HCT116 (cell line): ENCODE measurements at regions not wholly inside any gene's neighbourhood (a gene's known extent, or its start where the extent isn't known, plus 50 kb on each side); places are given as distances from the start of the nearest gene placed in this dataset.

Experiments used
- CTCF ChIP-seq, 3 experiments: fragments of 200-600 bp in 1 of 3; sonication (generic) in 1 of 3; IDR thresholded peaks in 2 of 3; conservative IDR thresholded peaks in 1 of 3; 2 replicates each; pipeline ENCODE4 v1.5.1; 2012 to 2017; ENCODE audit warnings: low read depth in 2 of 3, low read length in 2 of 3, antibody characterized with exemption in 1 of 3, borderline replicate concordance in 1 of 3, control low read depth in 1 of 3, mild to moderate bottlenecking in 1 of 3, mixed read lengths in 1 of 3, mixed run types in 1 of 3, moderate library complexity in 1 of 3; ENCODE audit not compliant: insufficient read depth in 1 of 3
- EZH2 ChIP-seq: fragments of 200-600 bp; sonication (generic); IDR thresholded peaks from 2 replicates; pipeline ENCODE4 v1.6.1; 2017; ENCODE audit warnings: antibody characterized with exemption, mixed run types
- TF ChIP-seq, protein P1 (sequence below): IDR thresholded peaks from 2 replicates; pipeline ENCODE4 v1.6.1; 2012; ENCODE audit warnings: low read depth
- TF ChIP-seq, protein P2 (sequence below): IDR thresholded peaks from 2 replicates; pipeline ENCODE4 v1.6.1; 2012

- TF ChIP-seq, protein P1, sequence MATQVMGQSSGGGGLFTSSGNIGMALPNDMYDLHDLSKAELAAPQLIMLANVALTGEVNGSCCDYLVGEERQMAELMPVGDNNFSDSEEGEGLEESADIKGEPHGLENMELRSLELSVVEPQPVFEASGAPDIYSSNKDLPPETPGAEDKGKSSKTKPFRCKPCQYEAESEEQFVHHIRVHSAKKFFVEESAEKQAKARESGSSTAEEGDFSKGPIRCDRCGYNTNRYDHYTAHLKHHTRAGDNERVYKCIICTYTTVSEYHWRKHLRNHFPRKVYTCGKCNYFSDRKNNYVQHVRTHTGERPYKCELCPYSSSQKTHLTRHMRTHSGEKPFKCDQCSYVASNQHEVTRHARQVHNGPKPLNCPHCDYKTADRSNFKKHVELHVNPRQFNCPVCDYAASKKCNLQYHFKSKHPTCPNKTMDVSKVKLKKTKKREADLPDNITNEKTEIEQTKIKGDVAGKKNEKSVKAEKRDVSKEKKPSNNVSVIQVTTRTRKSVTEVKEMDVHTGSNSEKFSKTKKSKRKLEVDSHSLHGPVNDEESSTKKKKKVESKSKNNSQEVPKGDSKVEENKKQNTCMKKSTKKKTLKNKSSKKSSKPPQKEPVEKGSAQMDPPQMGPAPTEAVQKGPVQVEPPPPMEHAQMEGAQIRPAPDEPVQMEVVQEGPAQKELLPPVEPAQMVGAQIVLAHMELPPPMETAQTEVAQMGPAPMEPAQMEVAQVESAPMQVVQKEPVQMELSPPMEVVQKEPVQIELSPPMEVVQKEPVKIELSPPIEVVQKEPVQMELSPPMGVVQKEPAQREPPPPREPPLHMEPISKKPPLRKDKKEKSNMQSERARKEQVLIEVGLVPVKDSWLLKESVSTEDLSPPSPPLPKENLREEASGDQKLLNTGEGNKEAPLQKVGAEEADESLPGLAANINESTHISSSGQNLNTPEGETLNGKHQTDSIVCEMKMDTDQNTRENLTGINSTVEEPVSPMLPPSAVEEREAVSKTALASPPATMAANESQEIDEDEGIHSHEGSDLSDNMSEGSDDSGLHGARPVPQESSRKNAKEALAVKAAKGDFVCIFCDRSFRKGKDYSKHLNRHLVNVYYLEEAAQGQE = no peak
- TF ChIP-seq CTCF (IDR thresholded peaks at IDR 0.05 in 2 of 3, conservative IDR thresholded peaks at IDR 0.05 in 1 of 3; ENCODE audit: borderline replicate concordance in 1 of 3, insufficient read depth in 1 of 3, low read depth in 2 of 3, low read length in 2 of 3) (no peak), EZH2 (no peak)
- TF ChIP-seq, protein P2, sequence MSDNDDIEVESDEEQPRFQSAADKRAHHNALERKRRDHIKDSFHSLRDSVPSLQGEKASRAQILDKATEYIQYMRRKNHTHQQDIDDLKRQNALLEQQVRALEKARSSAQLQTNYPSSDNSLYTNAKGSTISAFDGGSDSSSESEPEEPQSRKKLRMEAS = no peak
These were observed 113.7 kb upstream of the DPP6 start for GRCh38 chr7:153938451-153938850.
